Progenitor cell of endocrine pancreas (in vitro differentiated cells): ENCODE measurements at regions not wholly inside any gene's neighbourhood (a gene's known extent, or its start where the extent isn't known, plus 50 kb on each side); places are given as distances from the start of the nearest gene placed in this dataset.

Source experiments
- DNase-seq: peaks from one replicate; pipeline ENCODE4 v3.0.0; 2021; ENCODE audit warnings: low spot score; ENCODE audit not compliant: unreplicated experiment
- H3K27ac Mint-ChIP-seq: 2 replicates; pipeline ENCODE4 v1.8.0; 2021; ENCODE audit warnings: mild to moderate bottlenecking, moderate library complexity, mixed read lengths
- H3K27me3 Mint-ChIP-seq: 2 replicates; pipeline ENCODE4 v1.8.0; 2021; ENCODE audit warnings: mixed read lengths
- H3K36me3 Mint-ChIP-seq: 2 replicates; pipeline ENCODE4 v1.8.0; 2022; ENCODE audit warnings: mixed read lengths; ENCODE audit not compliant: insufficient read depth
- H3K4me1 Mint-ChIP-seq: 2 replicates; pipeline ENCODE4 v1.8.0; 2021; ENCODE audit warnings: low read depth, mixed read lengths
- H3K4me3 Mint-ChIP-seq: 2 replicates; pipeline ENCODE4 v1.8.0; 2021; ENCODE audit warnings: low read depth, mild to moderate bottlenecking, moderate library complexity, mixed read lengths
- H3K9me3 Mint-ChIP-seq: 2 replicates; pipeline ENCODE4 v1.8.0; 2021; ENCODE audit warnings: low read depth, mixed read lengths
- TF ChIP-seq, protein P1 (sequence below): fragments of 200-600 bp; sonication (generic); IDR thresholded peaks from one replicate; pipeline ENCODE4 v1.5.0; 2021; ENCODE audit warnings: antibody characterized with exemption, mild to moderate bottlenecking; ENCODE audit not compliant: unreplicated experiment

DNA sequence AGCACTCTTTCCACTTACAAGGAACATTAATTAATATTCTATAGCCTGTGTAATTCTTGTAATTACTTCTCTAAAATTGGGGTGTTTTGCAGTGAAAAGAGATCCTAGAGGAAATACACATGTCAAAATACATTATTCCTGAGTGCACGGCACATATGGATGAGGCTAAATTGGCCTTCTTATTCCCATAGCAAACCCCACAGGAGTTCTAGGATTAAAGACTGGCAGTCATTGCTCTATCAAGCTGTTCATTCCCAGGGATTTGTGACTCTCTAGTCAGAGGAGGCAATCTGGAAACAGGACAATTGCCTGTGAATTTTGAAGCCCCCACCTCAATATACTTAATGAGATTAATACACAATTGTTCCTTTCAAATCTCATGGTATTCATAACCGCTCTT, 145.9 kb upstream of the OPCML start:
- peaks cover 9% of the 10 kb centered on the region for H3K27me3 Mint-ChIP-seq
- no peaks in the 10 kb centered on the region for H3K36me3 Mint-ChIP-seq
- peaks cover 1% of the 10 kb centered on the region for H3K4me1 Mint-ChIP-seq
- no peaks in the 10 kb centered on the region for H3K9me3 Mint-ChIP-seq
- TF ChIP-seq, protein P1, sequence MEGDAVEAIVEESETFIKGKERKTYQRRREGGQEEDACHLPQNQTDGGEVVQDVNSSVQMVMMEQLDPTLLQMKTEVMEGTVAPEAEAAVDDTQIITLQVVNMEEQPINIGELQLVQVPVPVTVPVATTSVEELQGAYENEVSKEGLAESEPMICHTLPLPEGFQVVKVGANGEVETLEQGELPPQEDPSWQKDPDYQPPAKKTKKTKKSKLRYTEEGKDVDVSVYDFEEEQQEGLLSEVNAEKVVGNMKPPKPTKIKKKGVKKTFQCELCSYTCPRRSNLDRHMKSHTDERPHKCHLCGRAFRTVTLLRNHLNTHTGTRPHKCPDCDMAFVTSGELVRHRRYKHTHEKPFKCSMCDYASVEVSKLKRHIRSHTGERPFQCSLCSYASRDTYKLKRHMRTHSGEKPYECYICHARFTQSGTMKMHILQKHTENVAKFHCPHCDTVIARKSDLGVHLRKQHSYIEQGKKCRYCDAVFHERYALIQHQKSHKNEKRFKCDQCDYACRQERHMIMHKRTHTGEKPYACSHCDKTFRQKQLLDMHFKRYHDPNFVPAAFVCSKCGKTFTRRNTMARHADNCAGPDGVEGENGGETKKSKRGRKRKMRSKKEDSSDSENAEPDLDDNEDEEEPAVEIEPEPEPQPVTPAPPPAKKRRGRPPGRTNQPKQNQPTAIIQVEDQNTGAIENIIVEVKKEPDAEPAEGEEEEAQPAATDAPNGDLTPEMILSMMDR: no peak
- H3K4me3 Mint-ChIP-seq: no peak overlapping the region
- no peak for DNase-seq
- no peak overlapping the region for H3K27ac Mint-ChIP-seq

DNA sequence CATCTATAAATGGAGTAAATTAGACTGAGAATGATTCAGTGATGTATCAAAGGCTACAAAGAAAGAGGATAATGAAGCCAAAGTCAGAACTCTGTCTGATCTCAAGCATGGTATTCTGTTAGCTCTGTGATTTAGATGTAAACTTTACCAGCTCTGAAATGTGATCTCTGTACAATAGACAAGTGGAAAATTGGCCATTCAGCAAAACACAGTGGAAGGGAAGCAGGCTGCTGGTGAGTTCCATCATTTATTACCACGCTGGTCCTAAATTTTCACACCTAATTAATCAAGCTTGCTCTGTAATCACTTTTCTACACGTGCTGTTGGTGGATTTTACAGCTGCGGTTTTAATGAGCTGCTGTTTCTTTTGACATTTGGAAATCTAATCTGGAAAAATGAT, 145.1 kb upstream of the OPCML start:
- peaks cover 7% of the 10 kb centered on the region for H3K27me3 Mint-ChIP-seq
- no peaks in the 10 kb centered on the region for H3K36me3 Mint-ChIP-seq
- H3K4me1 Mint-ChIP-seq: peaks cover 1% of the 10 kb centered on the region
- no peaks in the 10 kb centered on the region for H3K9me3 Mint-ChIP-seq
- TF ChIP-seq, protein P1: no peak
- DNase-seq: no peak
- no peak overlapping the region for H3K27ac Mint-ChIP-seq
- no peak overlapping the region for H3K4me3 Mint-ChIP-seq

DNA sequence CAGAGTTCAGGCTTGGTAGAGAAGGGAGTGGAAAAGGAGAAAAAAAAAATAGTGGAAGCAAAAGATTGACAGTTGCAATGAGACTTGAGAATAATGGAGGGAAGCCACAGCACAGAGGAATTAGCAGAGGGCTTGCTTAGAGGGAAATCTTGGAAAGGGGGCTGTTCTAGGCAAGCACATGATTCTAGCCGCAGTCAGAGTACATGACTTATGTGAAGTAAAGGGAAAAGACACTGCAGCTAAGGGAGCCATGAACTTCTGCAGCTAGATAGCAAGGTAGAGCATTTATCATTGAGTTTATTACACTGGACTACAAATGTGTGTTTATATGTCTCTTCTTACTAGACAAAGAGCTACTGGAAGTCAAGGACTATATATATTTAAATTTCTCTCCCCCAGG, 144.0 kb upstream of the OPCML start:
- no peaks in the 10 kb centered on the region for H3K4me1 Mint-ChIP-seq
- TF ChIP-seq, protein P1: no peak
- no peaks in the 10 kb centered on the region for H3K9me3 Mint-ChIP-seq
- no peaks in the 10 kb centered on the region for H3K36me3 Mint-ChIP-seq
- no peak overlapping the region for H3K4me3 Mint-ChIP-seq
- H3K27me3 Mint-ChIP-seq: peaks cover 7% of the 10 kb centered on the region
- H3K27ac Mint-ChIP-seq: no peak overlapping the region
- no peak for DNase-seq

DNA sequence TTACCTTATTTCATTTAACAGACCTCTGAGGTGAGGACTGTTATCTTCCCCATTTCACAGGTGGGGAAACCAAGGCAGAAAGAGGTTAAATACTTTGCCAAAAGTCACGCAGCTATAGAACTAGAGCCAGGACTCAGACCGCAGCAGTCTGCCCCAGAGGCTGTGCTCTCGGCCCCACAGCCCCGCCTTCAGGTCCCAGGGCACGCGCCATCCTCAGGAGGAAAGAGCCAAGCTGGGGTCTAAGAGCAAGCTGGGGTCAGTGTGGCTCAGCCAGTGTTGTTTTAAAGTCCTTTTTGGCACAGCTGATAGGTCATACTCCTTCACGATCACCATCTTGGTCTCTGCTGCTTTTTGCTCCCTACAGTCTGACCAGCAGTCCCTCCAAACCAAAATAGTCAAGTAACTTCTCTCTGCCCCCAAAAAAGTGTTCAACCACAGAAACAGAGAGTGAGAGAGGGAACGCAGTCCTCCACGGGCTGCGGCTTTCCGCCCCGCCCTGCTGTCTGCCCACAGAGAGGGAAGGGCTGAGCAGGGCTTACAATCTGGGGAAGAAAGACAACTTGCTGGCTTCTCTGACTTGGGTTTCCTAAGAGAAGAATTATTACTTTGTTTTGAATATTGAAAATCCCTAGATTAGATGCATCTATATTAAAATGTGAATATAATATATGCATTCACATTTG, 137.2 kb upstream of the OPCML start:
- Mint-ChIP-seq H3K36me3 (no peaks in the 10 kb centered on the region), H3K4me1 (no peaks in the 10 kb centered on the region), H3K4me3 (no peak overlapping the region), H3K9me3 (no peaks in the 10 kb centered on the region), H3K27ac (no peak overlapping the region), H3K27me3 (peaks cover 7% of the 10 kb centered on the region)
- TF ChIP-seq, protein P1: no peak
- DNase-seq: no peak

DNA sequence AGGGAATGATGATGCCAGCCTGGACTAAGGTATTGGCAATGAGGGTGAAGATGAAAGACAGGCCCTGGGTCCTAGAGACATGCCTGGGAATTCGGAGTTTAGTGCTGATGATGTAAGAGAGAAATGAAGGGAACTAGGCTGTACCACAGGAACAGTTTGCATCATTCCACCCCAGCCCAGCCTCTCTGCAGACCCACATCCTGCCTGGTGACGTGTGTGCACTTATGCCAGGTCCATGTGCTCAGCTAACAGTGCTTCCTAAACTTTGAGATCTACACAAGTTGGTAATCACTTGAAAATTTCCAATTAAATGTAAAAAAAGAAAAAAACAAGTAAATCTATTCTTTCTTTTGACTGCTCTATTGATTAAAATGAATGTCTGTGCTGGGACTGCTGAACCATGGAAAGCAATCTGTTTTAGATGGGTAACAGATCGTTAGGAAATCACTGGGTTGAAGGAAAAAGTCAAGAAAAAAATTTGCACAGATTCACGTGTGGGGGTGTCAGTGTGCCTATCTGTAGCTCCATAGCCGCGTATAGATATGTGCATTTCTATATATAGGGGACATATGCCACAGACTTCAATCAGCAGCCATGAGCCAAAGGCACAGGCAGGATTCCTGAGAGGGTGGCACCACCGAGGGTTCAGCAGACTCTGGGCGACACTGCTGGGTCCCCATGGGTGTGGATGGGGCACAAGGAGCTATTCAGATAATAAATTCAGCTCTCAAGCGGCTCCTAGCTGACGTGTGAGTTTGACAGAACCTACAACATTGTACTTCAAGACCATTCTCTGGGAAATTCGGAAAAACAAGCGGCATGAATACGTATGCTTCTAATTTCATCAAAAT, 131.1 kb upstream of the OPCML start:
- H3K9me3 Mint-ChIP-seq: no peaks in the 10 kb centered on the region
- peaks cover 35% of the 10 kb centered on the region for H3K27me3 Mint-ChIP-seq
- no peak overlapping the region for H3K27ac Mint-ChIP-seq
- no peak for DNase-seq
- H3K4me1 Mint-ChIP-seq: peaks cover 3% of the 10 kb centered on the region
- no peak overlapping the region for H3K4me3 Mint-ChIP-seq
- TF ChIP-seq, protein P1: no peak
- no peaks in the 10 kb centered on the region for H3K36me3 Mint-ChIP-seq
